ENCODE measurements at regions not wholly inside any gene's neighbourhood (a gene's known extent, or its start where the extent isn't known, plus 50 kb on each side); places are given as distances from the start of the nearest gene placed in this dataset.

GRCh38 chr18:71233177-71233576, 944.3 kb downstream of the SOCS6 start:
- TF ChIP-seq POLR2A (IDR thresholded peaks at IDR 0.05) (no peak), CTCF (IDR thresholded peaks at IDR 0.05) (no peak)
